Ovary (tissue), 3 donors: ENCODE measurements at regions not wholly inside any gene's neighbourhood (a gene's known extent, or its start where the extent isn't known, plus 50 kb on each side); places are given as distances from the start of the nearest gene placed in this dataset.
"Not testable (repeated sequence)": the region's sequence is repeated elsewhere in the genome, so short reads cannot be mapped to it uniquely, and the experiment has no call there.

Experiments used
- CTCF ChIP-seq, 3 donors: fragments of 450-650 bp in 2 of 3; fragments of 200-600 bp in 1 of 3; IDR thresholded peaks; one replicate each; pipeline versions ENCODE4 v1.5.1 to v1.8.0; 2016 to 2022; ENCODE audit warnings: antibody characterized with exemption in 3 of 3, mild to moderate bottlenecking in 1 of 3
- POLR2A ChIP-seq: fragments of 450-650 bp; IDR thresholded peaks from one replicate; pipeline ENCODE4 v1.6.1; 2017; ENCODE audit warnings: antibody characterized with exemption, mild to moderate bottlenecking, moderate library complexity
- donor health status: DM: no; HTN: no; CAD: no.

- TF ChIP-seq POLR2A; CTCF (IDR thresholded peaks at IDR 0.05): not testable (repeated sequence)
These were observed 744.2 kb downstream of the TMEM121 start for GRCh38 chr14:106270476-106271121.
